ENCODE measurements at regions not wholly inside any gene's neighbourhood (a gene's known extent, or its start where the extent isn't known, plus 50 kb on each side); places are given as distances from the start of the nearest gene placed in this dataset.
A peak's percentile ranks its signal among the peaks of the same experiment; 100 is the strongest.

- no peaks in the 10 kb centered on the region for H3K36me3 ChIP-seq
- no peak overlapping the region for H3K27ac ChIP-seq
- ATAC-seq, result no peak
- no peaks in the 10 kb centered on the region for H3K4me1 ChIP-seq
- no peaks in the 10 kb centered on the region for H3K27me3 ChIP-seq
- TF ChIP-seq EP300 (IDR thresholded peaks at IDR 0.05) (no peak), CTCF (IDR thresholded peaks at IDR 0.05) (peak in 2 of 4 experiments; percentile 25 to 33)
- H3K9me3 ChIP-seq, result no peaks in the 10 kb centered on the region
- H3K4me3 ChIP-seq, result no peak overlapping the region
- WGBS, 2 donors (ENCODE audit: low coverage in 1 of 2), result 63 to 70% methylated on average over 2 of the region's 2 CpGs
Measured at GRCh38 chr4:134906404-134907023, 704.9 kb upstream of the PABPC4L start.

- Histone ChIP-seq H3K27me3 (no peaks in the 10 kb centered on the region), H3K36me3 (no peaks in the 10 kb centered on the region), H3K4me1 (no peaks in the 10 kb centered on the region), H3K4me3 (no peak overlapping the region), H3K27ac (no peak overlapping the region), H3K9me3 (no peaks in the 10 kb centered on the region)
- TF ChIP-seq CTCF (IDR thresholded peaks at IDR 0.05), result no peak
- no peak for TF ChIP-seq POLR2AphosphoS5 (IDR thresholded peaks at IDR 0.05)
- TF ChIP-seq EP300 (IDR thresholded peaks at IDR 0.05), result no peak
- TF ChIP-seq POLR2A (IDR thresholded peaks at IDR 0.05), result no peak
- WGBS, 2 donors (ENCODE audit: low coverage in 1 of 2), result 83 to 86% methylated on average over 1 of the region's 1 CpG
- no peak for ATAC-seq
Measured at GRCh38 chr4:134905061-134905460, 703.5 kb upstream of the PABPC4L start.

GRCh38 chr4:134888156-134888555 lies 686.6 kb upstream of the PABPC4L start:
- H3K9me3 ChIP-seq, result no peaks in the 10 kb centered on the region
- no peaks in the 10 kb centered on the region for H3K27me3 ChIP-seq
- no peaks in the 10 kb centered on the region for H3K4me1 ChIP-seq
- H3K36me3 ChIP-seq, result no peaks in the 10 kb centered on the region
- TF ChIP-seq POLR2A (IDR thresholded peaks at IDR 0.05), result no peak
- TF ChIP-seq EP300 (IDR thresholded peaks at IDR 0.05), result no peak
- TF ChIP-seq CTCF (IDR thresholded peaks at IDR 0.05), result no peak
- no peak for TF ChIP-seq POLR2AphosphoS5 (IDR thresholded peaks at IDR 0.05)
- 32 to 67% methylated on average over 2 of the region's 2 CpGs for WGBS, 2 donors (ENCODE audit: low coverage in 1 of 2)
- no peak for ATAC-seq
- no peak overlapping the region for H3K4me3 ChIP-seq
- no peak overlapping the region for H3K27ac ChIP-seq

GRCh38 chr4:134885436-134885835 lies 683.8 kb upstream of the PABPC4L start:
- H3K9me3 ChIP-seq, result no peaks in the 10 kb centered on the region
- TF ChIP-seq POLR2AphosphoS5 (IDR thresholded peaks at IDR 0.05) (no peak), POLR2A (IDR thresholded peaks at IDR 0.05) (no peak), EP300 (IDR thresholded peaks at IDR 0.05) (no peak), CTCF (IDR thresholded peaks at IDR 0.05) (no peak)
- no peaks in the 10 kb centered on the region for H3K4me1 ChIP-seq
- no peak overlapping the region for H3K4me3 ChIP-seq
- no peaks in the 10 kb centered on the region for H3K27me3 ChIP-seq
- WGBS, 2 donors (ENCODE audit: low coverage in 1 of 2), result 41 to 46% methylated on average over 2 of the region's 2 CpGs
- no peaks in the 10 kb centered on the region for H3K36me3 ChIP-seq
- H3K27ac ChIP-seq, result no peak overlapping the region
- ATAC-seq, result no peak

- no peaks in the 10 kb centered on the region for H3K27me3 ChIP-seq
- 24 to 53% methylated on average over 1 of the region's 1 CpG for WGBS, 2 donors (ENCODE audit: low coverage in 1 of 2)
- ATAC-seq, result no peak
- TF ChIP-seq POLR2AphosphoS5 (IDR thresholded peaks at IDR 0.05) (no peak), EP300 (IDR thresholded peaks at IDR 0.05) (no peak), CTCF (IDR thresholded peaks at IDR 0.05) (no peak), POLR2A (IDR thresholded peaks at IDR 0.05) (no peak)
- no peaks in the 10 kb centered on the region for H3K36me3 ChIP-seq
- H3K4me1 ChIP-seq, result no peaks in the 10 kb centered on the region
- H3K9me3 ChIP-seq, result no peaks in the 10 kb centered on the region
- no peak overlapping the region for H3K27ac ChIP-seq
- H3K4me3 ChIP-seq, result no peak overlapping the region
Measured at GRCh38 chr4:134883831-134884449, 682.4 kb upstream of the PABPC4L start.

Measured in gastroesophageal sphincter (tissue), 4 donors.